Liver (tissue), 8 donors: ENCODE measurements at regions not wholly inside any gene's neighbourhood (a gene's known extent, or its start where the extent isn't known, plus 50 kb on each side); places are given as distances from the start of the nearest gene placed in this dataset.
"Not testable (repeated sequence)": the region's sequence is repeated elsewhere in the genome, so short reads cannot be mapped to it uniquely, and the experiment has no call there.

ENCODE experiments used
- DNase-seq: peaks from one replicate; pipeline ENCODE4 v3.0.0-alpha.2; 2017; ENCODE audit warnings: low spot score
- H3K27ac ChIP-seq, 2 donors: one replicate each; pipeline ENCODE4 v1.7.0; 2013; ENCODE audit warnings: inconsistent platforms in 2 of 2, low read length in 2 of 2, control low read depth in 1 of 2, low read depth in 1 of 2, mild to moderate bottlenecking in 1 of 2
- H3K27me3 ChIP-seq, 4 donors: one replicate each; pipeline versions ENCODE4 v1.6.1 to v1.7.0; 2013; ENCODE audit warnings: low read length in 3 of 4, inconsistent platforms in 1 of 4, mild to moderate bottlenecking in 1 of 4, moderate library complexity in 1 of 4; ENCODE audit not compliant: control insufficient read depth in 4 of 4, insufficient read depth in 4 of 4
- H3K36me3 ChIP-seq, 4 donors: one replicate each; pipeline versions ENCODE4 v1.6.1 to v1.7.0; 2013; ENCODE audit warnings: low read length in 3 of 4, mild to moderate bottlenecking in 3 of 4, low read depth in 1 of 4, moderate library complexity in 1 of 4; ENCODE audit not compliant: control insufficient read depth in 4 of 4, insufficient read depth in 3 of 4
- H3K4me1 ChIP-seq, 4 donors: one replicate each; pipeline versions ENCODE4 v1.6.1 to v1.7.0; 2013; ENCODE audit warnings: low read length in 3 of 4, mild to moderate bottlenecking in 3 of 4, moderate library complexity in 1 of 4; ENCODE audit not compliant: control insufficient read depth in 4 of 4, insufficient read depth in 4 of 4
- H3K4me3 ChIP-seq, 3 donors: one replicate each; pipeline versions ENCODE4 v1.6.1 to v1.7.0; 2013; ENCODE audit warnings: low read length in 3 of 3, control low read depth in 1 of 3, low read depth in 1 of 3, mild to moderate bottlenecking in 1 of 3
- H3K9ac ChIP-seq, 2 donors: one replicate each; pipeline ENCODE4 v1.7.0; 2013; ENCODE audit warnings: low read length in 2 of 2, mild to moderate bottlenecking in 2 of 2, moderate library complexity in 2 of 2, control low read depth in 1 of 2, low read depth in 1 of 2
- H3K9me3 ChIP-seq, 4 donors: one replicate each; pipeline versions ENCODE4 v1.6.1 to v1.7.0; 2013; ENCODE audit warnings: low read length in 3 of 4; ENCODE audit not compliant: control insufficient read depth in 4 of 4
- FOXA1 ChIP-seq: IDR thresholded peaks from 2 replicates; pipeline ENCODE4 v1.6.1; 2016; ENCODE audit warnings: antibody characterized with exemption
- FOXA2 ChIP-seq: IDR thresholded peaks from 2 replicates; pipeline ENCODE4 v1.6.1; 2016; ENCODE audit warnings: antibody characterized with exemption
- GABPA ChIP-seq, 2 donors: IDR thresholded peaks in 1 of 2; conservative IDR thresholded peaks in 1 of 2; 2 replicates each; pipeline ENCODE4 v1.6.1; 2016; ENCODE audit warnings: antibody characterized with exemption in 2 of 2, mild to moderate bottlenecking in 1 of 2, moderate library complexity in 1 of 2
- HNF4A ChIP-seq, 2 donors: conservative IDR thresholded peaks; 2 replicates each; pipeline ENCODE4 v1.6.1; 2016; ENCODE audit warnings: antibody characterized with exemption in 2 of 2, mild to moderate bottlenecking in 2 of 2
- HNF4G ChIP-seq: IDR thresholded peaks from 2 replicates; pipeline ENCODE4 v1.6.1; 2016; ENCODE audit warnings: antibody characterized with exemption
- NR2F2 ChIP-seq: IDR thresholded peaks from 2 replicates; pipeline ENCODE4 v1.6.1; 2016; ENCODE audit warnings: antibody characterized with exemption
- RAD21 ChIP-seq, 2 donors: IDR thresholded peaks; 2 replicates each; pipeline ENCODE4 v1.6.1; 2016; ENCODE audit warnings: antibody characterized with exemption in 2 of 2, mild to moderate bottlenecking in 2 of 2
- RXRA ChIP-seq, 2 donors: IDR thresholded peaks; 2 replicates each; pipeline ENCODE4 v1.6.1; 2017 to 2018; ENCODE audit warnings: antibody characterized with exemption in 2 of 2, mild to moderate bottlenecking in 1 of 2
- SP1 ChIP-seq: IDR thresholded peaks from 2 replicates; pipeline ENCODE4 v1.6.1; 2018; ENCODE audit warnings: antibody characterized with exemption, mild to moderate bottlenecking
- TAF1 ChIP-seq: conservative IDR thresholded peaks from 2 replicates; pipeline ENCODE4 v1.6.1; 2016; ENCODE audit warnings: antibody characterized with exemption, mild to moderate bottlenecking
- YY1 ChIP-seq: IDR thresholded peaks from 2 replicates; pipeline ENCODE4 v1.6.1; 2016; ENCODE audit warnings: antibody characterized with exemption, mild to moderate bottlenecking
- WGBS: extraction: QIAGEN DNeasy Blood & Tissue Kit; methylation state at CpG from one replicate; pipeline ENCODE4 v1.1.7; 2013; 5-methylcytosine and 5-hydroxymethylcytosine counted together
- TF ChIP-seq, protein P1 (sequence below): IDR thresholded peaks from 2 replicates; pipeline ENCODE4 v1.6.1; 2016; ENCODE audit warnings: antibody characterized with exemption
- TF ChIP-seq, protein P2 (sequence below): IDR thresholded peaks from 2 replicates; pipeline ENCODE4 v1.6.1; 2016; ENCODE audit warnings: antibody characterized with exemption
- TF ChIP-seq, protein P3 (sequence below): fragments of 150-350 bp; IDR thresholded peaks from 2 replicates; pipeline ENCODE4 v1.5.1; 2017; ENCODE audit warnings: improper control_type of control experiment, low read depth, low read length; ENCODE audit not compliant: missing input control
- TF ChIP-seq, protein P4 (sequence below): IDR thresholded peaks from 2 replicates; pipeline ENCODE4 v1.6.1; 2016; ENCODE audit warnings: antibody characterized with exemption
- TF ChIP-seq, protein P5 (sequence below): IDR thresholded peaks from 2 replicates; pipeline ENCODE4 v1.6.1; 2016; ENCODE audit warnings: antibody characterized with exemption, mild to moderate bottlenecking
- donor health status: healthy.
- donor health status: healthy.
- donor health status: healthy.
- donor health status: healthy.
- donor health status: healthy.

DNA sequence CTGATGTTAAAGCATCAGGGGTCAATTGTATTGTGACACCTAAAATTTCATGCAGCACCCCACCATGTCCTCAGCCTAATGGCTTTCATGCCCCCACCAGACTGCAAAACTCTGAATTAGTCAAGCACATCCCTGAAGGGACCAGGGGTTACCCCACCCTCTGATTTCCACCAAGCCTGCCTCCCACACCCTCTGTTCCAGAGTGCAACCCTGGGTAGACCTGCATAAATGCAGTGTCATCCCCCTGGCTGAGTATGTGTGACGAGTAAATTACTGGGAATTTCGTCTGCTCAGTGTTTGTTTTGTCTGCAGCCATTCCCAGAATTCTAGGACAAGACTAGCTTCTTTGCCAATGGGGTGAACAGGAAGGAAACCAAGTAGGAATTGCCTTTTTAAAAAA lies 2136.9 kb upstream of the DEFB115 start:
- H3K27ac ChIP-seq, H3K4me1 ChIP-seq, H3K36me3 ChIP-seq, H3K4me3 ChIP-seq, H3K27me3 ChIP-seq, H3K9ac ChIP-seq, H3K9me3 ChIP-seq, DNase-seq: not testable (repeated sequence)
- 14% methylated on average over 2 of the region's 2 CpGs for WGBS

DNA sequence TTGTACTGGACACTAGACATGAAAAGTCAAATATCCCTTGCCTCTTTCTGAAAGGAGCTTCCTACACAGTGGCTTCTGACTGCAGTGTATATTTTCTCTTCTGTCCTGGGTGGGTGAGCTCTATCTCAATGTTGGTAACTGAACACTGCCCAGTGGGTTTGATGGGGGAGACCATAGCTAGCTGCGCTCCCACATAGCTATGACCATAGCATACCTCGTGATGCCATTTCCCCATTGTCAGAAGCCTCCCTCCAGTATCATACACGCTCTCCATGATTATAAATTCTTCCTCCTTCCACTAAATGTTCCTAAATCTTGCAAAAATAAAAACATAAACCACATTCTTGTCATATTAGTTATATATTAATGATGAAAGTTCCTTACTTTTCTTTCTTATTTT lies 2134.7 kb upstream of the DEFB115 start:
- H3K4me1 ChIP-seq, H3K36me3 ChIP-seq, H3K27ac ChIP-seq, DNase-seq, H3K27me3 ChIP-seq, H3K9me3 ChIP-seq, H3K4me3 ChIP-seq, H3K9ac ChIP-seq: not testable (repeated sequence)
- 42% methylated on average over 3 of the region's 3 CpGs for WGBS

DNA sequence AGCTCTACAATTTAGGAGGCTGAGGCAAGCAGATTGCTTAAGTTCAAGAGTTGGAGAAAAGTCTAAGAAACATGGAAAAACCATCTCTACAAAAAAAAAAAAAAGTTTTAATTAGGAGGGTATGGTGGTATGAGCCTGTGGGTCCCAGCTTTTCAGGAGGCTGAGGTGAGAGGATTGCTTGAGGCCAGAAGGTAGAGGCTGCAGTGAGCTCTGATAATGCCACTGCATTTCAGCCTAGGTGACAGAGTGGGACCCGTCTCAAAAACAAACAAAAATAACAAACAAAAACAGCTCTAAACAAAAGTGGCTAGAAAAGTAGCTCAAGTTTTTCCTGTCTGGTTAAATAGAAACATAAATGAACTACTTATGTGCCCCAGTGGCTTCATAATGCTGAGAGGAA lies 2133.6 kb upstream of the DEFB115 start:
- Histone ChIP-seq H3K36me3 (no peaks in the 10 kb centered on the region), H3K4me3 (no peak overlapping the region), H3K27me3 (no peaks in the 10 kb centered on the region), H3K9me3 (peaks cover 0 to 2% (median 1%) of the 10 kb centered on the region in 4 donors), H3K27ac (no peak overlapping the region), H3K4me1 (no peaks in the 10 kb centered on the region), H3K9ac (no peak overlapping the region)
- 38% methylated on average over 1 of the region's 1 CpG for WGBS
- TF ChIP-seq SP1 (no peak), HNF4A (conservative IDR thresholded peaks at IDR 0.05) (no peak), RAD21 (IDR thresholded peaks at IDR 0.05) (no peak), GABPA (IDR thresholded peaks at IDR 0.05 in 1 of 2, conservative IDR thresholded peaks at IDR 0.05 in 1 of 2) (no peak), TAF1 (no peak), HNF4G (no peak), FOXA2 (no peak), FOXA1 (no peak), RXRA (IDR thresholded peaks at IDR 0.05) (no peak), NR2F2 (no peak), YY1 (no peak)
- TF ChIP-seq, protein P1, sequence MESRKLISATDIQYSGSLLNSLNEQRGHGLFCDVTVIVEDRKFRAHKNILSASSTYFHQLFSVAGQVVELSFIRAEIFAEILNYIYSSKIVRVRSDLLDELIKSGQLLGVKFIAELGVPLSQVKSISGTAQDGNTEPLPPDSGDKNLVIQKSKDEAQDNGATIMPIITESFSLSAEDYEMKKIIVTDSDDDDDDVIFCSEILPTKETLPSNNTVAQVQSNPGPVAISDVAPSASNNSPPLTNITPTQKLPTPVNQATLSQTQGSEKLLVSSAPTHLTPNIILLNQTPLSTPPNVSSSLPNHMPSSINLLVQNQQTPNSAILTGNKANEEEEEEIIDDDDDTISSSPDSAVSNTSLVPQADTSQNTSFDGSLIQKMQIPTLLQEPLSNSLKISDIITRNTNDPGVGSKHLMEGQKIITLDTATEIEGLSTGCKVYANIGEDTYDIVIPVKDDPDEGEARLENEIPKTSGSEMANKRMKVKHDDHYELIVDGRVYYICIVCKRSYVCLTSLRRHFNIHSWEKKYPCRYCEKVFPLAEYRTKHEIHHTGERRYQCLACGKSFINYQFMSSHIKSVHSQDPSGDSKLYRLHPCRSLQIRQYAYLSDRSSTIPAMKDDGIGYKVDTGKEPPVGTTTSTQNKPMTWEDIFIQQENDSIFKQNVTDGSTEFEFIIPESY = no peak
- TF ChIP-seq, protein P2, sequence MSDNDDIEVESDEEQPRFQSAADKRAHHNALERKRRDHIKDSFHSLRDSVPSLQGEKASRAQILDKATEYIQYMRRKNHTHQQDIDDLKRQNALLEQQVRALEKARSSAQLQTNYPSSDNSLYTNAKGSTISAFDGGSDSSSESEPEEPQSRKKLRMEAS = no peak
- TF ChIP-seq, protein P3, sequence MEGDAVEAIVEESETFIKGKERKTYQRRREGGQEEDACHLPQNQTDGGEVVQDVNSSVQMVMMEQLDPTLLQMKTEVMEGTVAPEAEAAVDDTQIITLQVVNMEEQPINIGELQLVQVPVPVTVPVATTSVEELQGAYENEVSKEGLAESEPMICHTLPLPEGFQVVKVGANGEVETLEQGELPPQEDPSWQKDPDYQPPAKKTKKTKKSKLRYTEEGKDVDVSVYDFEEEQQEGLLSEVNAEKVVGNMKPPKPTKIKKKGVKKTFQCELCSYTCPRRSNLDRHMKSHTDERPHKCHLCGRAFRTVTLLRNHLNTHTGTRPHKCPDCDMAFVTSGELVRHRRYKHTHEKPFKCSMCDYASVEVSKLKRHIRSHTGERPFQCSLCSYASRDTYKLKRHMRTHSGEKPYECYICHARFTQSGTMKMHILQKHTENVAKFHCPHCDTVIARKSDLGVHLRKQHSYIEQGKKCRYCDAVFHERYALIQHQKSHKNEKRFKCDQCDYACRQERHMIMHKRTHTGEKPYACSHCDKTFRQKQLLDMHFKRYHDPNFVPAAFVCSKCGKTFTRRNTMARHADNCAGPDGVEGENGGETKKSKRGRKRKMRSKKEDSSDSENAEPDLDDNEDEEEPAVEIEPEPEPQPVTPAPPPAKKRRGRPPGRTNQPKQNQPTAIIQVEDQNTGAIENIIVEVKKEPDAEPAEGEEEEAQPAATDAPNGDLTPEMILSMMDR = no peak
- TF ChIP-seq, protein P4, sequence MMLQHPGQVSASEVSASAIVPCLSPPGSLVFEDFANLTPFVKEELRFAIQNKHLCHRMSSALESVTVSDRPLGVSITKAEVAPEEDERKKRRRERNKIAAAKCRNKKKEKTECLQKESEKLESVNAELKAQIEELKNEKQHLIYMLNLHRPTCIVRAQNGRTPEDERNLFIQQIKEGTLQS = no peak
- TF ChIP-seq, protein P5, sequence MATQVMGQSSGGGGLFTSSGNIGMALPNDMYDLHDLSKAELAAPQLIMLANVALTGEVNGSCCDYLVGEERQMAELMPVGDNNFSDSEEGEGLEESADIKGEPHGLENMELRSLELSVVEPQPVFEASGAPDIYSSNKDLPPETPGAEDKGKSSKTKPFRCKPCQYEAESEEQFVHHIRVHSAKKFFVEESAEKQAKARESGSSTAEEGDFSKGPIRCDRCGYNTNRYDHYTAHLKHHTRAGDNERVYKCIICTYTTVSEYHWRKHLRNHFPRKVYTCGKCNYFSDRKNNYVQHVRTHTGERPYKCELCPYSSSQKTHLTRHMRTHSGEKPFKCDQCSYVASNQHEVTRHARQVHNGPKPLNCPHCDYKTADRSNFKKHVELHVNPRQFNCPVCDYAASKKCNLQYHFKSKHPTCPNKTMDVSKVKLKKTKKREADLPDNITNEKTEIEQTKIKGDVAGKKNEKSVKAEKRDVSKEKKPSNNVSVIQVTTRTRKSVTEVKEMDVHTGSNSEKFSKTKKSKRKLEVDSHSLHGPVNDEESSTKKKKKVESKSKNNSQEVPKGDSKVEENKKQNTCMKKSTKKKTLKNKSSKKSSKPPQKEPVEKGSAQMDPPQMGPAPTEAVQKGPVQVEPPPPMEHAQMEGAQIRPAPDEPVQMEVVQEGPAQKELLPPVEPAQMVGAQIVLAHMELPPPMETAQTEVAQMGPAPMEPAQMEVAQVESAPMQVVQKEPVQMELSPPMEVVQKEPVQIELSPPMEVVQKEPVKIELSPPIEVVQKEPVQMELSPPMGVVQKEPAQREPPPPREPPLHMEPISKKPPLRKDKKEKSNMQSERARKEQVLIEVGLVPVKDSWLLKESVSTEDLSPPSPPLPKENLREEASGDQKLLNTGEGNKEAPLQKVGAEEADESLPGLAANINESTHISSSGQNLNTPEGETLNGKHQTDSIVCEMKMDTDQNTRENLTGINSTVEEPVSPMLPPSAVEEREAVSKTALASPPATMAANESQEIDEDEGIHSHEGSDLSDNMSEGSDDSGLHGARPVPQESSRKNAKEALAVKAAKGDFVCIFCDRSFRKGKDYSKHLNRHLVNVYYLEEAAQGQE = no peak
- DNase-seq = no peak
